Adrenal gland (tissue), 9 donors: ENCODE measurements at regions not wholly inside any gene's neighbourhood (a gene's known extent, or its start where the extent isn't known, plus 50 kb on each side); places are given as distances from the start of the nearest gene placed in this dataset.

Experiments used
- DNase-seq, 7 donors: peaks; one replicate each; pipeline ENCODE4 v3.0.0-alpha.2; 2019 to 2020
- H3K27ac ChIP-seq, 5 donors: fragments of 200-600 bp; sonication (generic) in 4 of 5; 1 replicate in 3 of 5; 2 replicates in 2 of 5; pipeline versions ENCODE4 v1.5.1 to v1.8.0; 2016 to 2020; ENCODE audit warnings: mild to moderate bottlenecking in 1 of 5
- H3K27me3 ChIP-seq: fragments of 200-600 bp; 2 replicates; pipeline ENCODE4 v1.8.0; 2021
- H3K36me3 ChIP-seq, 2 donors: fragments of 200-600 bp; replicated peaks in 1 of 2; 1 replicate in 1 of 2; 2 replicates in 1 of 2; pipeline versions ENCODE4 v1.5.1 to v1.8.0; 2018 to 2022
- H3K4me1 ChIP-seq, 2 donors: fragments of 200-600 bp; replicated peaks in 1 of 2; 1 replicate in 1 of 2; 2 replicates in 1 of 2; pipeline versions ENCODE4 v1.5.1 to v1.8.0; 2018 to 2021
- H3K4me3 ChIP-seq, 4 donors: fragments of 200-600 bp; sonication (generic) in 3 of 4; one replicate each; pipeline ENCODE4 v1.5.1; 2016 to 2018
- H3K9me3 ChIP-seq, 3 donors: fragments of 200-600 bp; sonication (generic) in 1 of 3; replicated peaks in 1 of 3; 1 replicate in 2 of 3; 2 replicates in 1 of 3; pipeline versions ENCODE4 v1.5.1 to v1.8.0; 2016 to 2021
- CTCF ChIP-seq, 6 experiments: fragments of 450-650 bp in 4 of 6; fragments of 200-600 bp in 2 of 6; sonication (generic) in 1 of 6; IDR thresholded peaks; 1 replicate in 5 of 6; 2 replicates in 1 of 6; pipeline versions ENCODE4 v1.5.1 to v1.8.0; 2016 to 2021; ENCODE audit warnings: antibody characterized with exemption in 6 of 6, mild to moderate bottlenecking in 2 of 6, moderate library complexity in 1 of 6
- POLR2A ChIP-seq, 2 donors: fragments of 450-650 bp; IDR thresholded peaks; one replicate each; pipeline ENCODE4 v1.6.1; 2017; ENCODE audit warnings: antibody characterized with exemption in 2 of 2, mild to moderate bottlenecking in 2 of 2, moderate library complexity in 1 of 2
- WGBS, 4 donors: extraction: QIAGEN DNeasy Blood & Tissue Kit in 2 of 4; methylation state at CpG; one replicate each; pipeline versions ENCODE4 v1.1.5 to v1.1.7; 2013 to 2017; 5-methylcytosine and 5-hydroxymethylcytosine counted together
- intact Hi-C, 2 donors: fragments of 100-400 bp; cut with DNase I; formaldehyde crosslinking; loops; one replicate each; pipeline versions ENCODE4 v1.14.1 to v1.15.0; 2022 to 2023
- donor health status: healthy with polysubstance abuse.
- donor health status: Bipolar disorder and iron deficiency.
- donor health status: DM: yes; HTN: yes; CAD: no.
- donor health status: DM: no; HTN: no; CAD: no.
- donor health status: DM: no; HTN: no; CAD: no.

- WGBS, 4 donors: 87 to 95% (median 88%) methylated on average over 4 of the region's 4 CpGs
- DNase-seq: no peak
- Histone ChIP-seq H3K27me3 (no peaks in the 10 kb centered on the region), H3K36me3 (no peaks in the 10 kb centered on the region), H3K27ac (no peak overlapping the region), H3K9me3 (no peaks in the 10 kb centered on the region), H3K4me3 (no peak overlapping the region), H3K4me1 (no peaks in the 10 kb centered on the region)
- intact Hi-C loops: no loop called here
- TF ChIP-seq CTCF (IDR thresholded peaks at IDR 0.05) (no peak), POLR2A (IDR thresholded peaks at IDR 0.05) (no peak)
These were observed 1535.2 kb downstream of the PLA2G4A start for GRCh38 chr1:188363943-188364342.

- 65 to 79% (median 71%) methylated on average over 3 of the region's 3 CpGs for WGBS, 4 donors
- H3K4me3 ChIP-seq: no peak overlapping the region
- H3K4me1 ChIP-seq: no peaks in the 10 kb centered on the region
- intact Hi-C loops: no loop called here
- TF ChIP-seq POLR2A (IDR thresholded peaks at IDR 0.05): no peak
- H3K27me3 ChIP-seq: no peaks in the 10 kb centered on the region
- no peaks in the 10 kb centered on the region for H3K9me3 ChIP-seq
- no peaks in the 10 kb centered on the region for H3K36me3 ChIP-seq
- H3K27ac ChIP-seq: no peak overlapping the region
- no peak for DNase-seq
These were observed 1536.2 kb downstream of the PLA2G4A start for GRCh38 chr1:188364927-188365449.

GRCh38 chr1:188365874-188366273 lies 1537.1 kb downstream of the PLA2G4A start:
- no peaks in the 10 kb centered on the region for H3K4me1 ChIP-seq
- no peaks in the 10 kb centered on the region for H3K27me3 ChIP-seq
- no peak overlapping the region for H3K27ac ChIP-seq
- intact Hi-C loops: no loop called here
- H3K9me3 ChIP-seq: no peaks in the 10 kb centered on the region
- H3K4me3 ChIP-seq: no peak overlapping the region
- TF ChIP-seq POLR2A (IDR thresholded peaks at IDR 0.05) (no peak), CTCF (IDR thresholded peaks at IDR 0.05) (no peak)
- no peak for DNase-seq
- H3K36me3 ChIP-seq: no peaks in the 10 kb centered on the region

GRCh38 chr1:188367661-188368060 lies 1538.9 kb downstream of the PLA2G4A start:
- no peaks in the 10 kb centered on the region for H3K4me1 ChIP-seq
- no peak for DNase-seq
- intact Hi-C loops: no loop called here
- H3K27ac ChIP-seq: no peak overlapping the region
- no peaks in the 10 kb centered on the region for H3K36me3 ChIP-seq
- TF ChIP-seq POLR2A (IDR thresholded peaks at IDR 0.05): no peak
- TF ChIP-seq CTCF (IDR thresholded peaks at IDR 0.05): no peak
- H3K9me3 ChIP-seq: no peaks in the 10 kb centered on the region
- H3K4me3 ChIP-seq: no peak overlapping the region
- no peaks in the 10 kb centered on the region for H3K27me3 ChIP-seq
- 15 to 31% (median 24%) methylated on average over 2 of the region's 2 CpGs for WGBS, 4 donors

GRCh38 chr1:188371295-188371806 lies 1542.6 kb downstream of the PLA2G4A start:
- H3K36me3 ChIP-seq: no peaks in the 10 kb centered on the region
- intact Hi-C loops: no loop called here
- H3K9me3 ChIP-seq: no peaks in the 10 kb centered on the region
- TF ChIP-seq POLR2A (IDR thresholded peaks at IDR 0.05) (no peak), CTCF (IDR thresholded peaks at IDR 0.05) (no peak)
- H3K27ac ChIP-seq: no peak overlapping the region
- no peak overlapping the region for H3K4me3 ChIP-seq
- no peak for DNase-seq
- H3K4me1 ChIP-seq: no peaks in the 10 kb centered on the region
- H3K27me3 ChIP-seq: no peaks in the 10 kb centered on the region
- 31 to 59% (median 36%) methylated on average over 1 of the region's 1 CpG for WGBS, 4 donors
